HepG2 (cell line): ENCODE measurements at regions not wholly inside any gene's neighbourhood (a gene's known extent, or its start where the extent isn't known, plus 50 kb on each side); places are given as distances from the start of the nearest gene placed in this dataset.
A peak's percentile ranks its signal among the peaks of the same experiment; 100 is the strongest.
"Not testable (repeated sequence)": the region's sequence is repeated elsewhere in the genome, so short reads cannot be mapped to it uniquely, and the experiment has no call there.

ENCODE experiments used
- ATAC-seq: fragments of 200-7000 bp; cut with Tn5 transposase; 3 replicates; pipeline ENCODE4 v1.9.1; 2020; ENCODE audit warnings: mild to moderate bottlenecking, moderate library complexity
- BruUV-seq: library from RNA; stranded (reverse); fragments of 400-500 nt; replicated peaks from 2 replicates; lab custom pipeline; 2021; lab: Mats Ljungman, UMichigan
- CTCF ChIA-PET: fragments of 300-600 bp; formaldehyde crosslinking; extraction: SDS; loops from one replicate; lab custom pipeline; 2021; ENCODE audit warnings: low total read pairs, inconsistent platforms, low intra/inter-chr PET ratio; lab: Yijun Ruan, JAX
- POLR2A ChIA-PET: fragments of 350-600 bp; sonication (Branson Sonifier 250); formaldehyde crosslinking; loops from one replicate; lab custom pipeline; 2020; ENCODE audit warnings: antibody characterized with exemption, inconsistent platforms; lab: Yijun Ruan, JAX
- DNase-seq: peaks from one replicate; pipeline ENCODE4 v3.0.0-alpha.2; 2015; ENCODE audit warnings: low spot score
- FAIRE-seq: peaks from 3 replicates; lab custom pipeline; 2011; peaks lifted over from hg19 to GRCh38; lab: Jason Lieb, UNC
- H2AFZ ChIP-seq: one replicate; pipeline ENCODE4 v1.6.1; 2011; ENCODE audit warnings: low read length, inconsistent platforms
- H3K27ac ChIP-seq: fragments of 300-600 bp; 3 replicates; pipeline ENCODE4 v1.8.0; 2011; ENCODE audit warnings: mixed run types, mild to moderate bottlenecking, mixed read lengths, low read length, inconsistent platforms; ENCODE audit not compliant: insufficient read depth; ENCODE audit errors: extremely low read length
- H3K27me3 ChIP-seq, 2 experiments: fragments of 200-600 bp in 1 of 2; 2 replicates in 1 of 2; 3 replicates in 1 of 2; pipeline versions ENCODE4 v1.6.0 to v1.8.0; 2011; ENCODE audit warnings: low read length in 2 of 2, mild to moderate bottlenecking in 2 of 2, moderate library complexity in 2 of 2, inconsistent platforms in 1 of 2; ENCODE audit not compliant: insufficient read depth in 2 of 2, control insufficient read depth in 1 of 2
- H3K36me3 ChIP-seq, 2 experiments: fragments of 200-600 bp in 1 of 2; replicated peaks in 1 of 2; 2 replicates in 1 of 2; 3 replicates in 1 of 2; pipeline versions ENCODE4 v1.5.1 to v1.8.0; 2011; ENCODE audit warnings: low read length in 2 of 2, inconsistent platforms in 1 of 2; ENCODE audit not compliant: insufficient read depth in 2 of 2, control insufficient read depth in 1 of 2
- H3K4me1 ChIP-seq: 2 replicates; pipeline ENCODE4 v1.5.1; 2012; ENCODE audit warnings: low read length, inconsistent platforms; ENCODE audit not compliant: insufficient read depth
- H3K4me2 ChIP-seq: 2 replicates; pipeline ENCODE4 v1.6.0; 2011; ENCODE audit warnings: low read depth, low read length, inconsistent platforms
- H3K4me3 ChIP-seq, 3 experiments: fragments of 200-600 bp in 1 of 3; sonication (generic), shearing (Covaris generic) in 1 of 3; replicated peaks in 1 of 3; 2 replicates each; pipeline ENCODE4 v1.5.1; 2011 to 2016; ENCODE audit warnings: low read length in 3 of 3, inconsistent platforms in 2 of 3, low read depth in 2 of 3, mild to moderate bottlenecking in 2 of 3, control low read depth in 1 of 3, mixed read lengths in 1 of 3; ENCODE audit not compliant: insufficient read depth in 1 of 3
- H3K79me2 ChIP-seq: one replicate; pipeline ENCODE4 v1.6.1; 2011; ENCODE audit warnings: low read length, inconsistent platforms; ENCODE audit not compliant: insufficient read depth
- H3K9ac ChIP-seq: 2 replicates; pipeline ENCODE4 v1.6.0; 2011; ENCODE audit warnings: mild to moderate bottlenecking, low read depth, low read length, inconsistent platforms; ENCODE audit not compliant: insufficient read depth
- H3K9me3 ChIP-seq: 2 replicates; pipeline ENCODE4 v1.5.1; 2012; ENCODE audit warnings: mild to moderate bottlenecking, low read length
- H4K20me1 ChIP-seq: 2 replicates; pipeline ENCODE4 v1.6.0; 2011; ENCODE audit warnings: inconsistent platforms, mild to moderate bottlenecking, low read length, moderate library complexity; ENCODE audit not compliant: insufficient read depth
- CTCF ChIP-seq: sonication (generic); formaldehyde crosslinking; IDR thresholded peaks from 2 replicates; pipeline ENCODE4 v1.5.0; 2020; ENCODE audit warnings: mild to moderate bottlenecking, missing genetic modification reagents, moderate library complexity
- STAG1 ChIP-seq: sonication (generic); formaldehyde crosslinking; IDR thresholded peaks from 2 replicates; pipeline ENCODE4 v1.4.0; 2020; ENCODE audit warnings: missing genetic modification reagents
- ZNF34 ChIP-seq: sonication (generic); formaldehyde crosslinking; IDR thresholded peaks from 2 replicates; pipeline ENCODE4 v1.4.0; 2020; ENCODE audit warnings: mild to moderate bottlenecking, missing genetic modification reagents, borderline replicate concordance
- ZNF605 ChIP-seq: sonication (generic); formaldehyde crosslinking; IDR thresholded peaks from 2 replicates; pipeline ENCODE4 v1.8.0; 2022; ENCODE audit warnings: mild to moderate bottlenecking, missing genetic modification reagents
- WGBS: methylation state at CpG from one replicate; pipeline ENCODE4 v1.1.6; 2017; ENCODE audit warnings: low lambda C conversion rate; 5-methylcytosine and 5-hydroxymethylcytosine counted together
- in situ Hi-C: cut with HindIII; loops from 2 replicates; pipeline ENCODE4 v1.10.0; 2017; ENCODE audit warnings: low pct_unique_long_range_greater_than_20kb; ENCODE audit not compliant: extremely low pct_ligation_motif_present
- intact Hi-C: fragments of 100-400 bp; cut with micrococcal nuclease; formaldehyde crosslinking; loops from one replicate; pipeline ENCODE4 v1.10.0; 2022; ENCODE audit not compliant: unreplicated experiment

GRCh38 chr6:66264376-66264775 lies 557.4 kb upstream of the EYS start:
- no peak for FAIRE-seq
- ChIA-PET POLR2A (no interaction called here), CTCF (no interaction called here)
- Histone ChIP-seq H3K4me3 (no peak overlapping the region), H3K36me3 (no peaks in the 10 kb centered on the region), H3K4me2 (no peak overlapping the region), H3K27me3 (no peaks in the 10 kb centered on the region), H3K4me1 (no peaks in the 10 kb centered on the region), H3K9ac (no peak overlapping the region), H3K9me3 (no peaks in the 10 kb centered on the region), H4K20me1 (no peaks in the 10 kb centered on the region), H3K27ac (no peak overlapping the region), H3K79me2 (no peaks in the 10 kb centered on the region), H2AFZ (no peak overlapping the region)
- in situ Hi-C loops = loop anchor here (25.0 kb wide), 1 partner anchor 627 kb away; no protein-coding TSS in a partner anchor
- TF ChIP-seq ZNF34 = no peak
- TF ChIP-seq ZNF605 (CRISPR knock-in tag) = no peak
- intact Hi-C loops = no loop called here
- DNase-seq = no peak
- no TSS peak for BruUV-seq
- 2% methylated on average over 4 of the region's 4 CpGs for WGBS
- ATAC-seq = no peak

- H3K4me3 ChIP-seq, H3K27ac ChIP-seq, FAIRE-seq, BruUV-seq, POLR2A ChIA-PET, H2AFZ ChIP-seq, H3K4me2 ChIP-seq, H4K20me1 ChIP-seq, H3K9ac ChIP-seq, H3K9me3 ChIP-seq, H3K27me3 ChIP-seq: not testable (repeated sequence)
- intact Hi-C loops = loop anchor here (2.0 kb wide), 1 partner anchor 692 kb away; no protein-coding TSS in a partner anchor
- 25% methylated on average over 6 of the region's 6 CpGs for WGBS
- ATAC-seq (peak; percentile 82), DNase-seq (peak; percentile 3)
- CTCF ChIA-PET = interaction anchor here (1.1 kb wide), 1 partner anchor 621 kb away, joined by 5 read pairs; no protein-coding TSS in a partner anchor
- TF ChIP-seq STAG1 (CRISPR knock-in tag) (peak; percentile 54), CTCF (CRISPR knock-in tag) (peak; percentile 54)
- TF ChIP-seq, all 625 proteins: peak for 2; not testable (repeated sequence) for 623
- not testable (repeated sequence) for H3K36me3 ChIP-seq, H3K79me2 ChIP-seq, H3K4me1 ChIP-seq
- in situ Hi-C loops = loop anchor here (25.0 kb wide), 1 partner anchor 622 kb away; no protein-coding TSS in a partner anchor
Measured at GRCh38 chr6:66258731-66259487, 551.9 kb upstream of the EYS start.
